ENCODE measurements at regions not wholly inside any gene's neighbourhood (a gene's known extent, or its start where the extent isn't known, plus 50 kb on each side); places are given as distances from the start of the nearest gene placed in this dataset.

DNA sequence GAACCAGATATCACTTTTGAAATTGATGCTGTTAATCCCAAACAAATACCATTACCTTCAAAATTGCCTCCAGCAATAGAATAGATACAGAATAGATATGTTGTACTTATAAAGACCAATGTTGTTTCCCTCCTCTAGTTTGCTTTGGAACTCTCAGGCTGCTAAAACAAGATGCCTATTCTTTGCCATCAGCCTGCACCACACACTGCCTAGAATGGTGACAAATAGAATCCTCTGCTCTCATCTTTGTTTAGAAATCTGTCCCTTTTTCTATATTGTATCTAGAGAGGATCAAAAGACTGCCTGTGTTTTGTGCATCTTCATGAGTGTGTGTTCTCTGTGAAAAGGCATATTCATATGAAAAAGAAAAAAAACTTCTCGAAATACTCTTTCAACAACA, 349.2 kb upstream of the CCDC54 start:
- TF ChIP-seq POLR2AphosphoS5 (IDR thresholded peaks at IDR 0.05) (no peak), EP300 (IDR thresholded peaks at IDR 0.05) (no peak), POLR2A (IDR thresholded peaks at IDR 0.05) (no peak)
- TF ChIP-seq, protein P1, sequence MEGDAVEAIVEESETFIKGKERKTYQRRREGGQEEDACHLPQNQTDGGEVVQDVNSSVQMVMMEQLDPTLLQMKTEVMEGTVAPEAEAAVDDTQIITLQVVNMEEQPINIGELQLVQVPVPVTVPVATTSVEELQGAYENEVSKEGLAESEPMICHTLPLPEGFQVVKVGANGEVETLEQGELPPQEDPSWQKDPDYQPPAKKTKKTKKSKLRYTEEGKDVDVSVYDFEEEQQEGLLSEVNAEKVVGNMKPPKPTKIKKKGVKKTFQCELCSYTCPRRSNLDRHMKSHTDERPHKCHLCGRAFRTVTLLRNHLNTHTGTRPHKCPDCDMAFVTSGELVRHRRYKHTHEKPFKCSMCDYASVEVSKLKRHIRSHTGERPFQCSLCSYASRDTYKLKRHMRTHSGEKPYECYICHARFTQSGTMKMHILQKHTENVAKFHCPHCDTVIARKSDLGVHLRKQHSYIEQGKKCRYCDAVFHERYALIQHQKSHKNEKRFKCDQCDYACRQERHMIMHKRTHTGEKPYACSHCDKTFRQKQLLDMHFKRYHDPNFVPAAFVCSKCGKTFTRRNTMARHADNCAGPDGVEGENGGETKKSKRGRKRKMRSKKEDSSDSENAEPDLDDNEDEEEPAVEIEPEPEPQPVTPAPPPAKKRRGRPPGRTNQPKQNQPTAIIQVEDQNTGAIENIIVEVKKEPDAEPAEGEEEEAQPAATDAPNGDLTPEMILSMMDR (IDR thresholded peaks at IDR 0.05), result no peak

Measured in upper lobe of left lung (tissue), 4 donors.